CMK (cell line): ENCODE measurements at regions not wholly inside any gene's neighbourhood (a gene's known extent, or its start where the extent isn't known, plus 50 kb on each side); places are given as distances from the start of the nearest gene placed in this dataset.
"Not testable (repeated sequence)": the region's sequence is repeated elsewhere in the genome, so short reads cannot be mapped to it uniquely, and the experiment has no call there.

Experiments
- DNase-seq: peaks from one replicate; pipeline ENCODE4 v3.0.0-alpha.2; 2010; ENCODE audit warnings: low read depth

- DNase-seq = no peak
Observed at GRCh38 chr2:160730296-160730995, 236.8 kb upstream of the RBMS1 start.

GRCh38 chr2:160731415-160731814 is 237.8 kb upstream of the RBMS1 start:
- DNase-seq = no peak

- no peak for DNase-seq
Observed at GRCh38 chr2:160731856-160732255, 238.2 kb upstream of the RBMS1 start.

GRCh38 chr2:160735696-160736095 is 242.1 kb upstream of the RBMS1 start:
- DNase-seq = no peak

- DNase-seq = no peak
Observed at GRCh38 chr2:160736148-160737028, 242.8 kb upstream of the RBMS1 start.

GRCh38 chr2:160737247-160737646 is 243.6 kb upstream of the RBMS1 start:
- DNase-seq = no peak

- no peak for DNase-seq
Observed at GRCh38 chr2:160741271-160741670, 247.7 kb upstream of the RBMS1 start.

GRCh38 chr2:160741815-160742214 is 248.2 kb upstream of the RBMS1 start:
- DNase-seq = no peak

GRCh38 chr2:160742667-160743066 is 249.1 kb upstream of the RBMS1 start:
- no peak for DNase-seq

GRCh38 chr2:160747501-160748170 is 254.0 kb upstream of the RBMS1 start:
- DNase-seq = no peak

GRCh38 chr2:160751021-160751420 is 257.4 kb upstream of the RBMS1 start:
- no peak for DNase-seq

- no peak for DNase-seq
Observed at GRCh38 chr2:160752475-160753330, 259.1 kb upstream of the RBMS1 start.

GRCh38 chr2:160753331-160753654 is 259.7 kb upstream of the RBMS1 start:
- no peak for DNase-seq

- DNase-seq = no peak
Observed at GRCh38 chr2:160753960-160754359, 260.4 kb upstream of the RBMS1 start.

- no peak for DNase-seq
Observed at GRCh38 chr2:160756481-160756880, 262.9 kb upstream of the RBMS1 start.

- DNase-seq = not testable (repeated sequence)
Observed at GRCh38 chr2:160762493-160763128, 269.0 kb upstream of the RBMS1 start.

- no peak for DNase-seq
Observed at GRCh38 chr2:160783474-160783873, 289.9 kb upstream of the RBMS1 start.

- DNase-seq = no peak
Observed at GRCh38 chr2:160784034-160784433, 290.4 kb upstream of the RBMS1 start.

GRCh38 chr2:160790738-160791137 is 297.1 kb upstream of the RBMS1 start:
- DNase-seq = no peak

GRCh38 chr2:160791884-160792283 is 298.3 kb upstream of the RBMS1 start:
- DNase-seq = no peak

- DNase-seq = no peak
Observed at GRCh38 chr2:160792837-160793236, 299.2 kb upstream of the RBMS1 start.

GRCh38 chr2:160794926-160795325 is 301.3 kb upstream of the RBMS1 start:
- no peak for DNase-seq
